HG03039 (cell line): ENCODE measurements at regions not wholly inside any gene's neighbourhood (a gene's known extent, or its start where the extent isn't known, plus 50 kb on each side); places are given as distances from the start of the nearest gene placed in this dataset.
"Not testable (repeated sequence)": the region's sequence is repeated elsewhere in the genome, so short reads cannot be mapped to it uniquely, and the experiment has no call there.

Experiments used
- ATAC-seq: cut with Tn5 transposase; IDR thresholded peaks from one replicate; pipeline ENCODE4 v1.9.1; 2021; ENCODE audit warnings: mild to moderate bottlenecking, moderate library complexity; ENCODE audit not compliant: unreplicated experiment

DNA sequence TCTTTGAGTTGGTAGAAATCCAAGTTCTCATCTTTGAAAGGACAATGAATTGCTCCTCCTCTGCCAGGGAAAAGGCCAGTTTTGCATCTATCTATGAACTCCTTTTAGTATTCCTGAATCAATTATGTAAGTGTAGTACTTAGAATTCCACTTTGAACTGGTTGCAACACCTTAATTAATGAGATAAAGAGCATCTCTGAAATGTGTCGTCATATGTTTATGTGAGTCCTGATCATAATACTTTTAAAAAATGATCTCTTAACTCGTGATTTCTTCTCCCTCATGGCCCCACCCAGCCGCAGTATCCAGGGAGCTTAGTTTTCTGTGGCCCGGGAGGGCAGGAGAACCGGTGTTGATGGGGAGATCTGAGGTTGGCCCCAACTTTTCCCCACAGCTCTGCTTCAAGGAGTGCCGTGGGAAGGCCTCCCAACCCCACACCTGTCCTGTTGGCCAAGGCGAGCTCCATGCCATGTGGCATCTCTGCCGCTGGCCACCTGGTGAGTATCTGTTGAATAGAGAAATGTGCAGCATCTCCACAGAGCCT lies 203.5 kb downstream of the TMEM121 start:
- ATAC-seq: not testable (repeated sequence)

DNA sequence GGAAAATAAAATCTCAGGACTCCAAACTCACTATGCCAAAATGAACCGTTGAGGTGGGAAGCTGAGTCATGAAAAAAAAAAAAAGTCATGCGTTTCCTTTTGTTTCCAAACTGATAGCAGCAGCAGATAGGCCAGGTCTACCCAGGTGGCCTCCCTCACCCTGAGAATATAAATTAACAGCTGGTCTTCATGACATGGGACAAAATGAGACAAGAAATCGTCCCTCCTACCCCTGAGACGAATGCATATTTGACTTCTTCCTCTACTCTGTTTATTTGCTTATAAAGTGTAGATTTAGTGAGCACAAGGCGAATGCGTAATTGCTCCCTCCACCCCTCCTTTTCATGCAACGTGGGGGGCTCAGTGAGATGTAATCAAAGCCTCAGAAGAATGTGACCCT lies 204.3 kb downstream of the TMEM121 start:
- not testable (repeated sequence) for ATAC-seq

GRCh38 chr14:105731221-105731985 lies 205.0 kb downstream of the TMEM121 start:
- not testable (repeated sequence) for ATAC-seq

DNA sequence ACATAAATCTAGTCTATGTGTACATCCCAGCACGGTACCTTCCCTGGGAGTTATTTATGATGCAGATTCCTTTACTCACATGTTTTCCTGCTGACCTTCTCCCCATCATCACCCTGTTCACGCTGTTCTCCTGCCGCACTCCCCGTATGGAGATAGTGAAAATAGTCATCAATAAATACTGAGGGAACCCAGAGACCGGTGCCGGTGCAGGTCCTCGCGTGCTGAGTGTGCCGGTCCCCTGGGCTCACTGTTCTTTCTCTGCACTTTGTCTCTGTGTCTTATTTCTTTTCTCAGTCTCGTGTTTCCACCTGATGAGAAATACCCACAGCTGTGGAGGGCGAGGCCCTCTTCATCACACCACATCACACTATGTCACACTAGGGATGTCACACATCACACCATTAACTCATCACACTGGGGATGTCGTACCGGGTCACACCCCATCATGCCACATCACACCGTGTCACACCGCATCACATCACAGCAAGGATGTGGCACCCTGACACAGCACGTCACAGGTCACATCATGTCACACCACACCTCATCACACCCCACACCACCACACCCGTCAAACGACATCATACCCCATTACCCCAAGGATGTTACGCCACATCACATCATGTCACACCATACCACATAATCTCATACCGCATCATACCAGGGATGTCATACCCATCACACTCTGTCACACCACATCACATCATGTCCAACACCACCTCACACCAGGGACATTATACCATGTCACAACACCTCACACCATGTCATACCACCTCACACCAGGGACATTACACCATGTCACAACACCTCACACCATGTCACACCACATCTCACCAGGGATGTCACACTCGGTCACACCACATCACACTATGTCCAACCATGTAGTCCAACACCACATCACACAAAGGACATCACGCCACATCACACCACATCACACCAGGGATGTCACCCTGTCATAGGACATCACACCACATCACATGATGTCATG lies 207.0 kb downstream of the TMEM121 start:
- no peak for ATAC-seq

DNA sequence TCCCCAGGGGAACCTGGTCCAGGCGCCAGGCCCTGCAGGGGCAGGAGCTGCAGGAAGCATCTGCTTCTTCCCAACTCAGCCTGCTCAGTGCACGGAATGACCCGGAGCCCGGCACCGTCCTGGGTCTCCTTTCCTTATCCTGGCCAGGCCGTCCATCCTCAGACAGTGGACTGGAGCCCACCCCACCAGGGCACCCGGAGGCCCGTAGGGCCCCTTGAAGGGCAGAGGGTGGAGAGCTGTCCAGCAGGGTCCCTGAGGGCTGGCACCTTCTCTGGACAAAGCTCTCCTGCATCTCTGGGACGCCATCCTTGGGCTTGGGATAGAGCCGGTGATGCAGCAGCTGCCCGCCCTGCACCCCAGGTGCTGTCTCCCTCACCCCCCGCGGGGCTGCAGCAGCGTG lies 207.9 kb downstream of the TMEM121 start:
- not testable (repeated sequence) for ATAC-seq

DNA sequence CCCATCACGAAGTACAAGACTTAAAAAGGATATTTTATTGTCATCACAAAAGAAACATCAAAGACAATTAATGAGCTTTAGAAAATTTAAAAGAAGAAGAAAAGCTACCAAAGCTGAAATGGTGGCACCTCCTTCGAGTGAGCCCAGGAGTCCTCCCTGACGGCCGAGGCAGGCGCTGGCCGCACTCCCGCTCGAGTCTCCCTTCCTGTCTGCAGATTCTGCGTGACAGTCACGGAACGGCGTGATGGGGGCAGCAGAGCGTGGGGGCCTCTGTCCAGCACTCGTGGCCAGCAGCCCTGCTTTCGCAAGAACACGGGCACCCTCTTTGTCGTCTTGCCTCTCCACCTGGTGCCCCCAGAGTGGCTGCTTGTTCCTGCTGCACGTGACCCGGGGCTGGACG lies 209.9 kb downstream of the TMEM121 start:
- not testable (repeated sequence) for ATAC-seq

DNA sequence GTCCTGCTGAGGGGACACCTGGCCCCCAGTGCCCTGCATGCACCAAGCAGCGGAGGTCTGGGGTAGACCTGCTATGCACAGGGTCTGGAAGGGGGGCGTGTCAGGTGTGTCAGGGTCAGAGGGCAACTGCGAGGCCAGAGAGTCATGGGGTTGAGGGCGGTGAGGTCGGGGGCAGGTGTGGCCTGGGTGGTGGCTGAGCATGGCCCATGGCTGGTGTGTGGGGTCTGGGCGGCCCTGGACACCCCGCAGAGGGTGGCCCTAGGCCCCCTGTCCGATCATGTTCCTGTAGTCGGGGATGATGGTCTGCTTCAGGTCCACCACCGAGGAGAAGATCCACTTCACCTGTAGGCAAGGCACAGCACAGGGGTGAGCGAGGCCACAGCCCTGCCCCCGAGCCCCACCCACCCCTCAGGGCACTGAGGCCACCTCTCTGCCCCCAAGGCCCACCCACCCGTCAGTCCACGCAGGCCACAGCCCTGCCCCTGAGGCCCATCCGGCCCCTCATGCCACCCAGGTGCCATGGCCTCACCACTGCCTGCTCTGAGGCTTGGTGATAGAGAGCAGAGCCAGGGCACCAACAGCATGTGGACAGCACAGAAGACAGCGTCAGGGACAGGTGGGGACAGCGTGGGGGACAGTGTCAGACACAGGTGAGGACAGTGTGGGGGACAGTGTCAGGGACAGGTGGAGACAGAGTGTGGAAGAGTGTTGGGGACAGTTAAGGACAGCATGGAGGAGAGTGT lies 211.3 kb downstream of the TMEM121 start:
- no peak for ATAC-seq

- no peak for ATAC-seq
These were observed 212.3 kb downstream of the TMEM121 start for GRCh38 chr14:105738638-105739037.

DNA sequence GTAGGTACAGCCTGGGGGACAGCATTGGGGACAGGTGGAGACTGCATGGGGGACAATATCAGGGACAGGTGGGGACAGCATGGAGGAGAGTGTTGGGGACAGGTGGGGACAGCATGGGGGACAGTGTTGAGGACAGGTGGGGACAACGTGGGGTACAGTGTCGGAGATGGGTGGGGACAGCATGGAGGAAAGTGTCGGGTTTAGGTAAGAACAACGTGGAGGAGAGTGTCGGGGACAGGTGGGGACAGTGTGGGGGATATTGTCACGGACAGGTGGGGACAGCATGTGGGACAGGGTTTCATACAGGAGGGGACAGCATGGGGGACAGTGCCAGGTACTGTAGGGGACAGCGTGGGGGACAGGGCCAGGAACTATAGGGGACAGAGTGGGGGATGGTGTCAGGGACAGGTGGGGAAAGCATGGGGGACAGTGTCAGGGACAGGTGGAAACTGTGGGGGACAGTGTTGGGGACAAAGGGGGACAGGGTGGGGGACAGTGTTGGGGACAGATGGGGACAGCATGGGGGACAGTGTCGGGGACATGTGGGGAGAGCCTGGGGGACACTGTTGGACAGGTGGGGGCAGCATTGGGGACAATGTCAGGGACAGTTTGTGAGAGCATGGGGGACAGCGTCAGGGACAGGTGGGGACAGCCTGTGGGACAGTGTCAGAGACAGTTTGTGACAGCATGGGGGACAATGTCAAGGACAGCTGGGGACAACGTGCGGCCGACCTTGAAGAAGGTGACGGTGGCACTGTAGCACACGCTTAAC lies 213.1 kb downstream of the TMEM121 start:
- ATAC-seq: no peak

DNA sequence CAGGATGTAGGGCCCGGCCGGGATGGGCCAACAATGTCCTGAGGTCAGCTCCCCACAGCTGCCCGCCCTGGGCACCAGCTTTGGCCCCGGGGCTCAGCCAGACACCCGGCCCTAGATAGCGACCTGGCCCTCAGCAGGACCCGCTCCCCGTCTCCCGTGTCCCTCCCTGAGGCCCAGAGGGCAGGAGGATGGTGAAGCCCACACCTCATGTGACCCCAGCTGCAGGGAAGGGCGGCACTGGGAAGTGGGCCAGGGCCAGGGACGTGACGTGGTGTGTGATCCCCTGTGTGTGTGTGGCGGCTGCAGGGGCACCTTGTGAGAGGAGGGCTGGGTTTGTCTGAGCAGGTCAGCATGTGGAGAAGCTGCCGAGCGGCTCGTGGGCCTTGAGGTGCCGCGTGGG lies 213.9 kb downstream of the TMEM121 start:
- not testable (repeated sequence) for ATAC-seq

- ATAC-seq: not testable (repeated sequence)
These were observed 214.6 kb downstream of the TMEM121 start for GRCh38 chr14:105740961-105741360.

DNA sequence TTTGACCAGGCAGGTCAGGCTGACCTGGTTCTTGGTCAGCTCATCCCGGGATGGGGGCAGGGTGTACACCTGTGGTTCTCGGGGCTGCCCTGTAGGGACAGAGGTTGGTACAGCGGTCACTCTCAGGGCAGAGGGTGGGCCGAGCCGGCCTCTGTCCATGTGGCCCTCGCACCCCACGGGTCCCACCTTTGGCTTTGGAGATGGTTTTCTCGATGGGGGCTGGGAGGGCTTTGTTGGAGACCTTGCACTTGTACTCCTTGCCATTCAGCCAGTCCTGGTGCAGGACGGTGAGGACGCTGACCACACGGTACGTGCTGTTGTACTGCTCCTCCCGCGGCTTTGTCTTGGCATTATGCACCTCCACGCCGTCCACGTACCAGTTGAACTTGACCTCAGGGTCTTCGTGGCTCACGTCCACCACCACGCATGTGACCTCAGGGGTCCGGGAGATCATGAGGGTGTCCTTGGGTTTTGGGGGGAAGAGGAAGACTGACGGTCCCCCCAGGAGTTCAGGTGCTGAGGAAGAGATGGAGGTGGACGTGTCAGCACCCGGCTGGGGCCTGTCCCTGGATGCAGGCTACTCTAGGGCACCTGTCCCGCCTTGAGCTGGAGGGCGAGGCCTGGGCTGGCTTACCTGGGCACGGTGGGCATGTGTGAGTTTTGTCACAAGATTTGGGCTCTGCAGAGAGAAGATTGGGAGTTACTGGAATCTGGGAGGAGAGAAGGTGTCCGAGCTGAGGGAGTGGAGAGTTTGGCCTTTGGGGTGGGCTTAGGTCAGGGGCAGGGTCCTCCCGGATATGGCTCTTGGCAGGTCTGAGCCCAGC lies 215.5 kb downstream of the TMEM121 start:
- ATAC-seq: not testable (repeated sequence)

- no peak for ATAC-seq
These were observed 216.1 kb downstream of the TMEM121 start for GRCh38 chr14:105742531-105742848.

GRCh38 chr14:105742904-105743701 lies 216.7 kb downstream of the TMEM121 start:
- ATAC-seq: not testable (repeated sequence)

DNA sequence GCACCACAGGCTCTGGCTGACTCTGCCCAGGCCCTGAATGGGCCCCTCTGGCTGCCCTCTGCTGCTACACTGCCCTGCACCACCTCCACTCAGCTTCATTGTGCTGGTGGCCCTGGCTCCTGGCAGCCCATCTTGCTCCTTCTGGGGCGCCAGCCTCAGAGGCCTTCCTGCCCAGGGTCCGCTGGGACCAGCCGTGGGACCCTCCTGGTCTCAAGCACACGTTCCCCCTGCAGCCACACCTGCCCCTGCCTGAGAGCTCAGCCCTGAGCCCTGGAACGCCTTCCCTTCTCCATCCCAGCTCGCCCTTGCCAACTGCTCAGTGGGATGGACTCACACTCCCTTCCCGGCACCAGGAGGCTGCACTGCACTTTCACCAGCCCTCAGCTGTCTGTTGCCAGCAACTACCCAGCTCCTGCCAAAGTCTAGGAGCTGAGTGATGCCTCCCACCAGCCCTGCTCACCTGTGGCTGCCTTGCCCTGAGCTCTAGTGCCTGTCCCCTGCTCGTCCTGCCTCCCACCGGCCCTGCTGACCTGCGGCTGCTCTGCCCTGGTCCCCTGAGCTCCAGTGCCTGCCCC lies 217.9 kb downstream of the TMEM121 start:
- ATAC-seq: not testable (repeated sequence)

- ATAC-seq: no peak
These were observed 219.2 kb downstream of the TMEM121 start for GRCh38 chr14:105745433-105746123.

DNA sequence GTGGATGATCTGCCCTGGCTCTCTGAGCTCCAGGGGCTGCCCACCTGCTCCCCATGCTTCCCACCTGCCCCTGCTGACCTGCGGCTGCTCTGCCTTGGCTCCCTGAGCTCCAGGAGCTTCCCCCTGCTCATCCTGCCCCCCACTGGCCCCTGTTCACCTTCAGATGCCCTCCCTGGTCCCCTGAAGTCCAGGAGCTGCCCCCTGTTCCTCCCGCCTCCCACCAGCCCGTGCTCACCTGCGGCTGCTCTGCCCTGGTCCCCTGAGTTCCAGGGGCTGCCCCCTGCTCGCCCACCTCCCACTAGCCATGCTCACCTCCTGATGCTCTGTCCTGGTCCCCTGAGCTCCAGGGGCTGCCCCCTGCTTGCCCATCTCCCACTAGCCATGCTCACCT lies 219.7 kb downstream of the TMEM121 start:
- no peak for ATAC-seq
